Inflammatory macrophage treated with lipopolysaccharide for 4 hours (primary cell): ENCODE measurements at regions not wholly inside any gene's neighbourhood (a gene's known extent, or its start where the extent isn't known, plus 50 kb on each side); places are given as distances from the start of the nearest gene placed in this dataset.

Experiments
- DNase-seq: peaks from one replicate; pipeline ENCODE4 v3.0.0-alpha.2; 2020

DNA sequence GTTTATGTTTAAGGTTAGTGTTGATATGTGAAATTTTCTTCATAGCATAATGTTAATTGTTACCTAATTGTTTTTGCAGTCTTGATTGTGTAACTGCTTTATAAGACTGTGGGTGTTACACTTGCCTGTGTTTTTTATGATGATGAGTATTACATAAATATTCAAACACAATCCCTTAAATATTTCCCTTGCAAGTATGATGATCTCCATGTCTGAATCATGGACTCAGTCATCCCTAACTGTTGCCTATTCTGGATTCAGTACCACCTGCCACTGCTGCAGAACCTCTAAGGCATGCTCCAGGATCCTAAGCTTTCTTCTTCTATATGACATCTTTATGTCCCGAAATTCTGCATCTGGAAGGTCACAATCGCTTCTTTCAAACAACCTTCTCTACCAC is 246.3 kb upstream of the CLEC14A start:
- no peak for DNase-seq

DNA sequence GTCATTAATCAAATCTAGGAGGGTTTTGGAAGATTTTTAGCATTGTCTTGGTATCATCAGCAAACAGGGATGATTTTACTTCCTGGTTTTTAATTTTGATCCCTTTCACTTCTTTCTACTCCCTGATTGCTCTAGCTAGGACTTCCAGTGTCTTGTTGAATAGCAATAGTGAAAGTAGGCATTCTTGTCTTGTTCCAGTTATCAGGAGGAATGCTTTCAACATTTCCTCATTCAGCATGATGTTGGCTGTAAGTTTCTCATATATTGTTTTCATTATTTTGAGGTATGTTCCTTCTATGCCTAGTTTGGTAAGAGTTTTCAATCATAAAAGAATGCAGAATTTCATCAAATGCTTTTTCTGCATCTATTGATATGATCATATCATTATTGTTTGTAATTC is 244.2 kb upstream of the CLEC14A start:
- DNase-seq = no peak

GRCh38 chr14:38496092-38496491 is 240.2 kb upstream of the CLEC14A start:
- no peak for DNase-seq

- DNase-seq = no peak
Measured at GRCh38 chr14:38490273-38490672, 234.4 kb upstream of the CLEC14A start.

GRCh38 chr14:38485026-38485425 is 229.1 kb upstream of the CLEC14A start:
- DNase-seq = no peak

GRCh38 chr14:38481952-38482678 is 226.2 kb upstream of the CLEC14A start:
- no peak for DNase-seq

DNA sequence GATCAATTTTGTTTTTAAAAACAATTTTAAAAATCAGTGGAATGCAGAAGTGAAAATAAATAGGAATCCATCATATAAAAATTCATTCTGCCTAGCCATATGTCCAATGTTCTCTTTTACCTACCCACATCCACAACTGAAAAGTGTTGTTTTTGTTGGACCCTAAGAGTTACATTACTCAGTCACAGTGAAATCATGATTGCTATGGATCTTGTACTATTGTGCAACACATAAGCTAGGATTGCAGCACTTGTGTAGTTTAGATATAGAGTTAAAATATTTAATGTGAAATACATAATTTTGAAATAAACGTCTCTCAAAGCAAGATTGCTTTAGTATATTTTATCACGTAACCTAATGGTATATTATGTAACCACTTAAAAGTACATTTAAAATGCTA is 213.3 kb upstream of the CLEC14A start:
- no peak for DNase-seq

DNA sequence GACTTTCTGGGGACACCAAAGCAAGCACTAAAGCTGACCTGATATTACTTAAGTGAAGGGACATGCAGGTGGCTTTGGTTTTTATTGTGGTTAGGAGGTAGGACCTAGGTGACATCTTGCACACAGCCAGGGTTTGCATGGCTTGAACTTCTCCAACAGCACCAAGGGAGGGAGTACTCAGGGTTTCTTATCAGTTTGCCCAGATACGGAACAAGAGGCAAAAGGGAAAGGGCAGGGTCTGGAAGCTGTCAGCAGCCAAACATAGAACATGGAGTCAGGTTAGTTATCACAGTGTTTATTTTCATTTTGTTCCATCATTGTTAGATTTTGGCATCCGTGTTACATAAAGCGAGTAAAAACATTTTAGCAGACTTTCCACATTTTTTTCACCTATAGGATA is 186.3 kb upstream of the CLEC14A start:
- no peak for DNase-seq

- DNase-seq = no peak
Measured at GRCh38 chr14:38432186-38432585, 176.3 kb upstream of the CLEC14A start.

DNA sequence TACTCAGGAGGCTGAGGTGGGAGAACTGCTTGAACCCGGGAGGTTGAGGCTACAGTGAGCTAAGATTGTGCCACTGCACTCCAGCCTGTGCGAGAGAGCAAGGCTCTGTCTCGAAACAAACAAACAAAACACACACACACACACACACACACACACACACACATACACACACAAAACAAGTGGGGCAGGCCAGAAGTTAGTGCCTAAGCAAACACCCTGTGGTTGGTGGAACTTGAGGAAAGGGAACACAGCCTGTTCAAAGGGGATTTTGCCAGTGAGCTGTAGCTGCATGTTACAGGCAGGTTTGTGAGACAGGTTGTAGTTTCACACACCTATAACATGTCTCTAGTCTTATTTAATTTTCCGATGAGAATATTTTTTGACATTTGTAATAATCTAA is 175.3 kb upstream of the CLEC14A start:
- DNase-seq = no peak

DNA sequence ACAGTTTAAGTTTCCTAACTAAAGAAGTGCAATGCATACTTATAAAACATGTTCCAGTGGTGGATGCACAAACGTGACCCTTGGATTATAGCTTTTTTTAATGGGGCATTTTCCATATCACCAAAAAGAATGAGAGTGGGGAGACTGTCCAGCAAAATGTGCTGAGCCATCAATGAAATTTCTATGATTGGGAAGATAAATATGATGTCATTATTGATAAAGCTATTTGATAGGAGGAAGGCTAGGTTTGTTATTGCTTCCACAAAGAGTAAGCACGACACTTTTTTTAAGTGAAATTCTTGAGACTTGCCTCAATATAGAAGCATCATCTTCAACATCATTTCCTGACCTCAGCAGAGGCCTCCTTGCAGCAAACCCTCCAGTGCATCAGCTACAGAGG is 174.6 kb upstream of the CLEC14A start:
- no peak for DNase-seq

DNA sequence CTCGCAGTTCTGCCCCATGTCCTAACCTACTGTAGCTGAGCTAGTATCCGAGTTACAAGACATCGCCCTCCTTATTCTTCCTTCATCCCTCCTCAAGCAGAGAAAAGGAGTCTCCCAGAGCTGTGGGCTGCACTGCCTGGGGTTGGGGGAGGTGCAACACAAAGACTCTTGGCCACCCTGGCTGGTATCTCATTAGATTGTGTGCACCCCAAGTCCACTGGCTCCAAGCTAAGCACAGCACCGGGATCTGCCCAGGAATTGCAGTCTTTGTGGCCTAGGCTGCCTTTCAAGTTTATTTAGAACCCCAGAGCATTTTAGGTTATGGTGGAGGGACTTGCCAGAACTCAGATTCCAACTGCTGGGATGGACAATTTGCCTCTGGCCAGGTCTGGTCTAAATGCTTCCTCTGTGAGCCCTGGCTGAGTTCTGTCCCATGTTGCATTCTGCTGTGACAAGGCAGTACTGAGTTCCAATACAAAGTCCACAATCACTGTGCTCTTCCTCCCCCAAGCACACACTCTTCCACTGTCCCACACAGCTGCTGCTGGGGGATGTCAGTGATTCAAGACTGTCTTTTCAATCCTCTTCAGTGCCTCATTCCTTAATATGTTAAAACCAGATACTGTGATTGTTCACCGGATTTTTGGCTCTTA is 169.6 kb upstream of the CLEC14A start:
- no peak for DNase-seq

GRCh38 chr14:38420048-38420447 is 164.2 kb upstream of the CLEC14A start:
- DNase-seq = no peak

GRCh38 chr14:38419579-38419978 is 163.7 kb upstream of the CLEC14A start:
- no peak for DNase-seq

GRCh38 chr14:38412654-38413053 is 156.8 kb upstream of the CLEC14A start:
- DNase-seq = no peak

- no peak for DNase-seq
Measured at GRCh38 chr14:38410442-38410841, 154.5 kb upstream of the CLEC14A start.

DNA sequence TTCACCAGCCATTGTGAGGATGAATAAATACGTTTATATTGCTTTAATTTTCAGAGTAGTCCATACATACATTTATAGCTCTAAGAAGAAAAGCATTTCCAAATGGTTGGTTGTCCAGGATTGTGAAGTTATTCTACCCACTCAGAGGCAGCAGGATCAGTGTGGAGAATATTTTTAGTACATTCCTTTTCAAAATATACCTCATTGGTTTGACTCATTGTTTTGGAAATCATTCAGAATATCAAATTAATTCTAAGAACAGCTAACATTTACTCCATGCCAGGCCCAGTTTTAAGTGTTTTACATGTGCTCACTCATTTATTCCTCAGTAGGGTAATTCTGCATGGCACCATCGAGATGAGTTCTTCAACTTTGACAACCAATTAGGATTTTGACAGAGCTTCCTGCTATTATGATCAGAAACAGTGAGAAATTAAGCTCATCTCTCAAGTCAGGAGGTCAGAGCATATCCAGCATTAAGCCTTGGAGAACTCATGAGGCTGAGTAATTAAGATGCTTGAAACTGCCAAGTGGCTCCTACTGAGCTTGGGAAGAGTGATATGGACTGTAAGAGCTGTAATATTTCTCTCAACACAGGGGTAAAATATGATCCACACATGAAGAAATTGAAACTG is 153.3 kb upstream of the CLEC14A start:
- DNase-seq = no peak

DNA sequence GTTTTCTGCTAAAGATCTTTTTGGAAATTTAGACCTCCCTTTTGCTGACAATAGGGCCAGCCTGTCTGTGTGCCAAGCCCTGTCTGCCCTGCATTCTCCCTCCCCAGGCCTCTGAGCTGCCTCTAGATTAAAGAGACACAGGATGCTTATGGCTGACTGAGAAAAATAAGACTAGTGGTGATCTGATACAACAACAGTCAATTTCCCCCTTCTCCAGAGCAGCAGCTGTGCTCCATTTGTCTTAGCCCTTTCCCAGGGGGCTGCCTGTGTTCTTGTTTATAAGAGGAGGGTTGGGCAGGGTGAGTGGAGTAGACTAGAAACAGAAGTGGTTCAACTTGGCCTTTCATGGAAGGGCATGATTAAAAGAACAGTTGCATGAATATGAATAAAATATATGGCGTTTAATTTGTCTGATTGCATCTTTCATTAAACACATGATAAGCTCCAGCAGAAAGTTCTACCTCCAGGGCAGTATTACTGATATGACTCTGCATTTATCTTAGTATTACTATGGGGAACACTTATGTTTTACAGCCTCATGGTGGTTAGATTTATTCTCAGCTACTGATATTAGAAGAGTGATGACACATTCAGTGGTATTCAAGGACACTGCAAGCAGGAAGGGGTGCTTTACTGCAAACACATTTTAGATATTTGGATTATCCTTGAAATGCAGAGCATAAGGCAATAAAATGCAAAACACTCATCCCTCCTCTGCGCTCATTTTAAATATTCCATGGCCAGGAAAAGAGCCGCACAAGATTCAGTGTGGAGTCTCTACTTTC is 150.2 kb upstream of the CLEC14A start:
- DNase-seq = no peak

- DNase-seq = no peak
Measured at GRCh38 chr14:38404616-38405015, 148.7 kb upstream of the CLEC14A start.

GRCh38 chr14:38404100-38404541 is 148.2 kb upstream of the CLEC14A start:
- no peak for DNase-seq

- no peak for DNase-seq
Measured at GRCh38 chr14:38400751-38401150, 144.9 kb upstream of the CLEC14A start.

GRCh38 chr14:38399652-38400051 is 143.8 kb upstream of the CLEC14A start:
- no peak for DNase-seq

GRCh38 chr14:38394767-38395166 is 138.9 kb upstream of the CLEC14A start:
- no peak for DNase-seq
